GM18507 (cell line): ENCODE measurements at regions not wholly inside any gene's neighbourhood (a gene's known extent, or its start where the extent isn't known, plus 50 kb on each side); places are given as distances from the start of the nearest gene placed in this dataset.
A peak's percentile ranks its signal among the peaks of the same experiment; 100 is the strongest.
"Not testable (repeated sequence)": the region's sequence is repeated elsewhere in the genome, so short reads cannot be mapped to it uniquely, and the experiment has no call there.

ENCODE experiments used
- DNase-seq: peaks from one replicate; pipeline ENCODE4 v3.0.0; 2011; ENCODE audit warnings: low read depth; ENCODE audit not compliant: insufficient read length; ENCODE audit errors: extremely low spot score
- FAIRE-seq: peaks from 2 replicates; lab custom pipeline; 2011; peaks lifted over from hg19 to GRCh38; lab: Jason Lieb, UNC

- DNase-seq, result no peak
- FAIRE-seq, result no peak
Observed at GRCh38 chr5:71771191-71771590, 52.1 kb downstream of the CARTPT start.

GRCh38 chr5:71778678-71779276 lies 59.7 kb downstream of the CARTPT start:
- no peak for DNase-seq
- FAIRE-seq, result peak; percentile 46

- DNase-seq (no peak), FAIRE-seq (no peak)
Observed at GRCh38 chr5:71780597-71780996, 61.5 kb downstream of the CARTPT start.

- no peak for DNase-seq
- no peak for FAIRE-seq
Observed at GRCh38 chr5:71782393-71782770, 63.3 kb downstream of the CARTPT start.

- peak; percentile 22 for DNase-seq
- peak; percentile 85 for FAIRE-seq
Observed at GRCh38 chr5:71782771-71783770, 64.0 kb downstream of the CARTPT start.

DNA sequence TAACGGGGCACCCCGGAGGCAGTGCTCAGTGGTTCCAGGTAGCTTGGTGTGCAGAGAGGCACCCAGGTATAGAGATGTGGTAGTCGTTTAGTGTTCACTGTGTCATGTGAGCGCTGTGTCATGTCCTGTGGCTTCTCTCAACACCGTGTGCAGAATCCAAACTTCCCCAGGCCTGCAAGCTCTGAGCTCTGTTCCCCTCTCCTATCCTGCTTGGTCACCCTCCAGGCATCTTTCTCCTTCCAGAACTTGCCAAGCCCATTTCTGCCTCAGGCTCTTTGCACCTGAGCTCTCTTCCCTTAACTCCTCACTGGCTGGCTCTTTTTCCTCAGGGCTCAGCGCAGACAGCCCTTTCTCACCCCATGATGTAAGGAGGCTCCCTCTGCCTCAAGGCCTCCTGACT lies 64.8 kb downstream of the CARTPT start:
- no peak for DNase-seq
- FAIRE-seq, result no peak

- no peak for FAIRE-seq
- no peak for DNase-seq
Observed at GRCh38 chr5:71786337-71787055, 67.4 kb downstream of the CARTPT start.

DNA sequence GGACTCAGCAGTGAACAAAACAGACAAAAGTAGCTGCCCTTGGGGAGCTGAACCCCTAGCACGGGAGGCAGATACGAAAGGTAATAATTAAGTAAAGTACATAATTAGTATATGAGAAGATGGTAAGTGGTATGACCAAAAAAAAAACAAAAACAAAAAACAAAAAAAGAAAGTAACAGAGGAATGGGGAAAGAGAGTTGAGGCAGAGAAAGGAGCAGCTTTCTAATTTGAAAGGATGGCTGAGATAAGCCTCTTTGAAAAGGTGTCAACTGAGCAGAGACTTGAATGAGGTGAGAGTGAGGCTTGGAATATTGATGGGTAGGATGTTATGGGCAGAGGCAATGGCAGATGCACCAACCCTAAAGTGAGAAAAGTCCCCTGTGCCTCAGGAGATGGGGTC lies 69.7 kb downstream of the CARTPT start:
- no peak for FAIRE-seq
- DNase-seq, result no peak

DNA sequence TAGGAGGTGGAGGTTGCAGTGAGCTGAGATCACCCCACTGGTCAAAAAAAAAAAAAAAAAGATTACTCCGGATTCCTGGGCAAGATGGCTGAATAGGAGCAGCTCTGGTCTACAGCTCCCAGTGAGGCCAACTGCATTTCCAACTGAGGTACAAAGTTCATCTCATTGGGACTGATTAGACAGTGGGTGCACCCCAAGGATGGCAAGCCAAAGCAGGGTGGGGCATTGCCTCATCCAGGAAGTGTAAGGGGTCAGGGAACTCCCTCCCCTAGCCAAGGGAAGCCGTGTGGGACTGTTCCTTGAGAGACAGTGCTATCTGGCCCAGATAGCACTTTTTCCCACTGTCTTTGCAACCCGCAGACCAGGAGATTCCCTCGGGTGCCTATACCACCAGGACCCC lies 70.7 kb downstream of the CARTPT start:
- DNase-seq, result no peak
- FAIRE-seq, result no peak

DNA sequence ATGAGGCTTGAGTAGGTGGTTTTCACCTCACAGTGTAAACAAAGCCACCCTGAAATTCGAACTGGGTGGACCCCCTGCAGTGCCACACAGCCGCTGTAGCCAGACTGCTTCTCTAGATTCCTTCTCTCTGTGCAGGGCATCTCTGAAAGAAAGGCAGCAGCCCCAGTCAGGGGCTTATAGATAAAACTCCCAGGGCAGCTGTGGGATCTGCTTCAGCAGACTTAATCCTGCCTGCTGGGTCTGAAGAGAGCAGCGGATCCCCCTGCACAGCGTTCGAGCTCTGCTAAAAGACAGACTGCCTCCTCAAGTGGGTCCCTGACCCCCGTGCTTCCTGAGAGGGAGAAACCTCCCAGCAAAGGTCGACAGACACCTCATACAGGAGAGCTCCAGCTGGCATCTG lies 71.4 kb downstream of the CARTPT start:
- DNase-seq (no peak), FAIRE-seq (no peak)

- FAIRE-seq, DNase-seq: not testable (repeated sequence)
Observed at GRCh38 chr5:71792041-71792440, 73.0 kb downstream of the CARTPT start.

DNA sequence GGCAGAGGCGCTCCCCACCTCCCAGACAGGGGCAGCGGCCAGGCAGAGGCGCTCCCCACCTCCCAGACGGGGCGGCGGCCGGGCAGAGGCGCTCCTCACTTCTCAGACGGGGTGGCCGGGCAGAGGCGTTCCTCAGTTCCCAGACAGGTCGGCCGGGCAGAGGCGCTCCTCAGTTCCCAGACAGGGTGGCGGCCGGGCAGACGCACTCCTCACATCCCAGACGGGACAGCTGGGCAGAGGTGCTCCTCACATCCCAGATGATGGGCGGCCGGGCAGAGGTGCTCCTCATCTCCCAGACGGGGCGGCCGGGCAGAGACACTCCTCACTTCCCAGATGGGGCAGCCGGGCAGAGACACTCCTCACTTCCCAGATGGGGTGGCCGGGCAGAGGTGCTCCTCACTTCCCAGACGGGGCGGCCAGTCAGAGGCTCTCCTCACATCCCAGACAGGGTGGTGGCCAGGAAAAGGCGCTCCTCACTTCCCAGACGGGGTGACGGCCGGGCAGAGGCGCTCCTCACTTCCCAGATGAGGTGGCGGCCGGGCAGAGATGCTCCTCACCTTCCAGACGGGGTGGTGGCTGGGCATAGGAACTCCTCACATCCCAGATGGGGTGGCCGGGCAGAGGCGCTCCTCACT lies 75.1 kb downstream of the CARTPT start:
- no peak for DNase-seq
- FAIRE-seq, result no peak

DNA sequence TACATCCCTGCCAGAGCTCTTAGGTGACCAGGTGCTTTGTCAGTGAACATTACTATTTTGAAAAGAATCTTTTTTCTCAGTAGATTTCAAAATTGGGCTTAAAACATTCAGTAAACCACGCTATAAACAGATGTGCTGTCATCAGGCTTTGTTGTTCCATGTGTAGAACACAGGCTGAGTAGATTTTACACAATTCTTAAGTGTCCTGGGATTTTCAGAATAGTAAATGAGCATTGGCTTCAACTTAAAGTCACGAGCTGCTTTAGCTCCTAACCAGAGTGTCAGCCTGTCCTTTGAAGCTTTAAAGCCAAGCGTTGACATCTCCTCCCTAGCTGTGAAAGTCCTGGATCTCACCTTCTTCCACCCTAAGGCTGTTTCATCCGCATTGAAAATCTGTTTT lies 83.6 kb downstream of the CARTPT start:
- DNase-seq (no peak), FAIRE-seq (no peak)

DNA sequence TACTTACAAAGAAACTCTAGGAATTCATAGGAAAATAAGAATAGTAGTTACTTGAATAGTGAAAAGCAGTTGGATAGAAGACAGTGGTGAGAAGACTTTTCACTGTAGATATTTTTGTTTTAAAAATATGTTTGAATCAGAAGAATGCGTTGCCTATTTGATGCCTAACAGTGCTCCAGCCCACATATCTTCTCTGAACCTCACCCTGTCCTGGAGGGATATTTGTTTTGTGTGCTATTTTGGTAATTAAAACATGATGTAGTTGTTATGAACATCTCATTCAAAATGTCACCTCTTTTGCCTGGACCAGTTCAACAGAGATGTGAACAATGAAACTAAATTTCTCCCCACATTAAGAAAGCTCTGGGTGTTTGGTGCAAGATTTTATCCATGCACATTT lies 87.6 kb downstream of the CARTPT start:
- DNase-seq (no peak), FAIRE-seq (no peak)

DNA sequence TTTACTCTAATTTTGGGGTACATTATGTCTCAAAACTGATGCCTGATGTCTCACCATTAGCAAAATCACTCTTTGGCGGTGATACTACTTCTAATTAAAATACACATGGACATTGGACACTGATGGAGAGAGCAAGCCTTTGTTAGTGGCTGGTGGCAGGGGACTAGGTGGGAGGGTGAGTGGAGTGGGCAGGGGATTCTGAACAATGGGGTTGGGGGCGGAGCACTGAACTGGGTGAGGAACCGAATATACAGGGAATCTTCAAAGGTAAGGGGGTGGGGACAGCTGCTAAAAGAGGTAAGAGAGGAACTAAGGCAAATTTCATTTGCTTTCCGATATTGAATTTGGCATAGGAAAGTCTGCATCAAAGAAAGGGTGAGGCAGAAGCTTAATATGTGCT lies 88.8 kb downstream of the CARTPT start:
- FAIRE-seq (no peak), DNase-seq (no peak)

- DNase-seq (no peak), FAIRE-seq (no peak)
Observed at GRCh38 chr5:71809446-71809845, 90.4 kb downstream of the CARTPT start.

GRCh38 chr5:71810023-71810422 lies 90.9 kb downstream of the CARTPT start:
- no peak for DNase-seq
- FAIRE-seq, result no peak

GRCh38 chr5:71810471-71811195 lies 91.6 kb downstream of the CARTPT start:
- FAIRE-seq (no peak), DNase-seq (no peak)

- FAIRE-seq (no peak), DNase-seq (no peak)
Observed at GRCh38 chr5:71811779-71812178, 92.7 kb downstream of the CARTPT start.
